Endothelial cell (in vitro differentiated cells): ENCODE measurements at regions not wholly inside any gene's neighbourhood (a gene's known extent, or its start where the extent isn't known, plus 50 kb on each side); places are given as distances from the start of the nearest gene placed in this dataset.
A peak's percentile ranks its signal among the peaks of the same experiment; 100 is the strongest.

ENCODE experiments used
- DNase-seq: peaks from one replicate; pipeline ENCODE4 v3.0.0; 2021; ENCODE audit warnings: low spot score
- H3K27ac Mint-ChIP-seq: one replicate; pipeline ENCODE4 v1.8.0; 2021; ENCODE audit warnings: mixed read lengths, inconsistent platforms; ENCODE audit not compliant: unreplicated experiment
- H3K27me3 Mint-ChIP-seq: one replicate; pipeline ENCODE4 v1.8.0; 2021; ENCODE audit warnings: mild to moderate bottlenecking, moderate library complexity, mixed read lengths, inconsistent platforms; ENCODE audit not compliant: unreplicated experiment
- H3K36me3 Mint-ChIP-seq: one replicate; pipeline ENCODE4 v1.8.0; 2021; ENCODE audit warnings: mild to moderate bottlenecking, low read depth, mixed read lengths, inconsistent platforms; ENCODE audit not compliant: unreplicated experiment
- H3K4me1 Mint-ChIP-seq: one replicate; pipeline ENCODE4 v1.8.0; 2021; ENCODE audit warnings: mild to moderate bottlenecking, mixed read lengths, inconsistent platforms; ENCODE audit not compliant: unreplicated experiment
- H3K4me3 Mint-ChIP-seq: one replicate; pipeline ENCODE4 v1.8.0; 2021; ENCODE audit warnings: mild to moderate bottlenecking, mixed read lengths, inconsistent platforms; ENCODE audit not compliant: unreplicated experiment
- H3K9me3 Mint-ChIP-seq: one replicate; pipeline ENCODE4 v1.8.0; 2021; ENCODE audit warnings: mixed read lengths, inconsistent platforms; ENCODE audit not compliant: unreplicated experiment
- CTCF ChIP-seq: fragments of 200-600 bp; sonication (generic); IDR thresholded peaks from one replicate; pipeline ENCODE4 v1.5.0; 2021; ENCODE audit warnings: antibody characterized with exemption; ENCODE audit not compliant: unreplicated experiment

GRCh38 chr3:27661797-27662196 is 60.3 kb downstream of the EOMES start:
- Mint-ChIP-seq H3K27me3 (no peaks in the 10 kb centered on the region), H3K27ac (no peak overlapping the region), H3K9me3 (no peaks in the 10 kb centered on the region), H3K36me3 (peaks cover 4% of the 10 kb centered on the region), H3K4me1 (peaks cover 7% of the 10 kb centered on the region), H3K4me3 (no peak overlapping the region)
- DNase-seq: no peak
- no peak for TF ChIP-seq CTCF

- DNase-seq: peak; percentile 68
- Mint-ChIP-seq H3K36me3 (peaks cover 4% of the 10 kb centered on the region), H3K4me3 (no peak overlapping the region), H3K27me3 (no peaks in the 10 kb centered on the region), H3K27ac (no peak overlapping the region), H3K9me3 (no peaks in the 10 kb centered on the region), H3K4me1 (no peaks in the 10 kb centered on the region)
- TF ChIP-seq CTCF: peak; percentile 92
Observed at GRCh38 chr3:27659279-27660021, 62.7 kb downstream of the EOMES start.

GRCh38 chr3:27658741-27659140 is 63.4 kb downstream of the EOMES start:
- H3K4me1 Mint-ChIP-seq: no peaks in the 10 kb centered on the region
- DNase-seq: no peak
- H3K36me3 Mint-ChIP-seq: peaks cover 4% of the 10 kb centered on the region
- H3K4me3 Mint-ChIP-seq: no peak overlapping the region
- no peaks in the 10 kb centered on the region for H3K27me3 Mint-ChIP-seq
- TF ChIP-seq CTCF: no peak
- H3K27ac Mint-ChIP-seq: no peak overlapping the region
- H3K9me3 Mint-ChIP-seq: no peaks in the 10 kb centered on the region

- TF ChIP-seq CTCF: no peak
- no peaks in the 10 kb centered on the region for H3K9me3 Mint-ChIP-seq
- no peaks in the 10 kb centered on the region for H3K27me3 Mint-ChIP-seq
- H3K27ac Mint-ChIP-seq: no peak overlapping the region
- no peak overlapping the region for H3K4me3 Mint-ChIP-seq
- H3K36me3 Mint-ChIP-seq: peaks cover 4% of the 10 kb centered on the region
- no peaks in the 10 kb centered on the region for H3K4me1 Mint-ChIP-seq
- DNase-seq: no peak
Observed at GRCh38 chr3:27657871-27658270, 64.3 kb downstream of the EOMES start.

GRCh38 chr3:27657404-27657803 is 64.7 kb downstream of the EOMES start:
- Mint-ChIP-seq H3K4me3 (no peak overlapping the region), H3K9me3 (no peaks in the 10 kb centered on the region), H3K27ac (no peak overlapping the region), H3K27me3 (no peaks in the 10 kb centered on the region), H3K4me1 (no peaks in the 10 kb centered on the region), H3K36me3 (peaks cover 4% of the 10 kb centered on the region)
- no peak for DNase-seq
- no peak for TF ChIP-seq CTCF
